SK-N-SH treated with all-trans-retinoic acid at 6 μM for 48 hours (cell line): ENCODE measurements at regions not wholly inside any gene's neighbourhood (a gene's known extent, or its start where the extent isn't known, plus 50 kb on each side); places are given as distances from the start of the nearest gene placed in this dataset.
"Not testable (repeated sequence)": the region's sequence is repeated elsewhere in the genome, so short reads cannot be mapped to it uniquely, and the experiment has no call there.

Experiments
- ISL1 ChIP-seq: fragments of 250-450 bp; sonication (Bioruptor Pico); IDR thresholded peaks from 2 replicates; pipeline ENCODE4 v2.1.2; 2022; ENCODE audit warnings: mild to moderate bottlenecking, moderate library complexity
- RARB ChIP-seq: fragments of 250-450 bp; sonication (Bioruptor Pico); IDR thresholded peaks from 2 replicates; pipeline ENCODE4 v1.8.0; 2021; ENCODE audit warnings: mild to moderate bottlenecking, moderate library complexity
- ZC3H10 ChIP-seq: fragments of 250-450 bp; sonication (Bioruptor Pico); IDR thresholded peaks from 2 replicates; pipeline ENCODE4 v1.5.1; 2021; ENCODE audit warnings: mild to moderate bottlenecking, moderate library complexity
- ZFP30 ChIP-seq: fragments of 450-650 bp; formaldehyde crosslinking; IDR thresholded peaks from 2 replicates; pipeline ENCODE4 v1.5.0; 2022; ENCODE audit warnings: mild to moderate bottlenecking, moderate library complexity

GRCh38 chr10:21106931-21107330 lies 209.8 kb upstream of the NEBL start:
- TF ChIP-seq RARB; ZFP30 (CRISPR knock-in tag); ISL1 (CRISPR knock-in tag); ZC3H10 (CRISPR knock-in tag): not testable (repeated sequence)
